ENCODE measurements at regions not wholly inside any gene's neighbourhood (a gene's known extent, or its start where the extent isn't known, plus 50 kb on each side); places are given as distances from the start of the nearest gene placed in this dataset.

DNA sequence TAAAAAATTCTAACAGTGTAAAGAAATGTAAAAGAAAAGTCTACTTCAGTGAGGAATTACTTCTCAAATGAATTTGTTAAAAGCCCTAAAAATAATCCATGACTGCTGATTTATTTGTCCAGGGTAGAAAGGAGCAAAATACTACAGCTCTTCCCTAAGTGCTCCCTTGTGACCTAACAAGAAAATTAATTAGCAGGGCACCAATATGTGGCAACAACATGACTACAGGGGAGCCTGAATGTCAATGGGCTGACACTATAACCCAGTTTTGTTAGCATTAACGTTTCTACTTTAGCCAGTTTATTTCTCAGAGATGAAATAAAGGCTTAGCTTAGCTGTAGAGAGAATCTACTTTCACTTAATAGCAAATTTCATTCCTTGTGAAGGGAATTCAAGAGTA is 918.9 kb upstream of the EPHA5 start:
- TF ChIP-seq FOXM1 (IDR thresholded peaks at IDR 0.05; ENCODE audit: borderline replicate concordance) (no peak), SP1 (IDR thresholded peaks at IDR 0.05) (no peak), SUZ12 (IDR thresholded peaks at IDR 0.05) (no peak), ELF4 (IDR thresholded peaks at IDR 0.05) (no peak)
